COR-L47 (cell line): ENCODE measurements at regions not wholly inside any gene's neighbourhood (a gene's known extent, or its start where the extent isn't known, plus 50 kb on each side); places are given as distances from the start of the nearest gene placed in this dataset.
"Not testable (repeated sequence)": the region's sequence is repeated elsewhere in the genome, so short reads cannot be mapped to it uniquely, and the experiment has no call there.

Experiments
- DNase-seq: peaks from one replicate; lab custom pipeline; 2025; lab: John Stamatoyannopoulos, UW

DNA sequence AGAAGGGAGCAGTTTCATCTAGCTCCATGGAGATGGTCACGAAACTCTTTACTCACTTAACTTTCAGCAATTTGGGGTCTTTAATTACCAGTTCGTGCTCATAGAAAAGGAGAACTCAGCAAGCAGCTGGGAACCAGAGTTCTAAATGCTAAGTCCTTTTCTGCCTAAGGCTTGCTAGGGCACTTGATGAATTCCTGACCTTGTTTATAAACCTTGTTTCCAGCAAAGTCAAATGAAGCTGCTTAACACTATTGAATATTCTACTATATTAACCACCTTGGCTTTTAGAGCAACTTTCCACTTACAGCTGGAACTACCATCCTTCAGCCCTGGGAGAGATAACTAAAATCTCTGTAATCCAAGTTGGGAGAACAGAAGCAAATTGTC is 79.5 kb upstream of the TSC22D2 start:
- DNase-seq = no peak

DNA sequence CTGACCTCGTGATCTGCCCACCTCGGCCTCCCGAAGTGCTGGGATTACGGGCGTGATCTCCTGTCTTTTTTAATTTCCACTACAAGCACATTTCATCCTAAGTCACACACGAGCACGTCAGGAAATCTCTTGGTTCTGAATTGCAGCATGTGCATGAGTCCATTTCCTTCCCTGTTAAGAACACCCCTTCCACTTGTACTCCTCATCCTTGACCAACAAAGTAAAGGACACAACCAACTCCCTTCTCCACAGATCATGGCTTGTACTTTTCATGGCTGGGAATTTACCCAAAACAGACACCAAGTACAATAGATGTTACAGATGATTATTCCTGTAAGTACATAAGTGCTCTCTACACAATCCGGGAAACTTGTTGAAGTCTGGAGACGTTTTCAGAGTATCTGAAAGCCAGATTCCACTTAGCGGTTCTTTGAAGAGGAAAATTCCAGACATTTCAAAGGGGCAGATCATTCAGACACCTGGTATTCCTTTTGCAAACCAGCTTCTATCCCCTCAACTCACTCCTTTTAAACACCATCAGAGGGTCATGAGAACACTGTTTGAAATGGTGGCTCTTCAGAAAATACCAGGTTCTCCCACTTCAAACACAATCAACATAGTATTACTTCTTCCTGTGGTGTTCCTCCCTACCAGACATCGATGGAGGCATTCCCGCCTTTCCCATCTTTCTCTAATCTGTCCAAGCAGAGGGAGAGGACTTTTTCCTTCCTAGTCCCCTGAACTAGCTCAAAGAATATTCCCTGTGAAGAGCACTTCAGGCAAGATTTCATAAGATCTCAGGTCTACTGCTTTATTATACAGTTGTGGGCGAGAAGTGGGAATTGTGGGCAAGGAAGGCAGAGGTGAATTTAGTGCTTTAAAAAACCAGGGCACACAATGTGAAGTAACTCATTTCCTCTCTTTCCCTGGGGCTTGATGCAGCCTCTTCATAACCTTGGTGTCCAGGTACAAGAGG is 80.1 kb upstream of the TSC22D2 start:
- no peak for DNase-seq

DNA sequence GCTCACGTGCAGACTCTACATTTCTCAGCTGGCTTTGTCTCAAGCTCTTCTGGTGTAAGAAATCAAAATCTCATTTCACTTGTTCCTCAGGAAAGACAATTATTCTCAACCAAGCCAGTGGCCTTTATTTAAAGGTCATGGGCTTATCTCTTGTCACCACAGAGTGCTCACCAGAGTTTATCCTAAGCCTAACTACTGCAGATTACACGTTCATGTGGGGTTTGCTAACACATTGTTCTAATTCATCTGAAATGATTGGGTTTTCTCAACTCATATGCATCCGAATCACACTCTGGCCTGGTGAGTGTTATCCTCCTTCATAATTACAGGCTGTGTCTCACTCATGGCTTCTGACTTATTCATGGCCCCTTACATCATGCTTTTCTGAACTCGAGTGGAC is 83.3 kb upstream of the TSC22D2 start:
- no peak for DNase-seq

DNA sequence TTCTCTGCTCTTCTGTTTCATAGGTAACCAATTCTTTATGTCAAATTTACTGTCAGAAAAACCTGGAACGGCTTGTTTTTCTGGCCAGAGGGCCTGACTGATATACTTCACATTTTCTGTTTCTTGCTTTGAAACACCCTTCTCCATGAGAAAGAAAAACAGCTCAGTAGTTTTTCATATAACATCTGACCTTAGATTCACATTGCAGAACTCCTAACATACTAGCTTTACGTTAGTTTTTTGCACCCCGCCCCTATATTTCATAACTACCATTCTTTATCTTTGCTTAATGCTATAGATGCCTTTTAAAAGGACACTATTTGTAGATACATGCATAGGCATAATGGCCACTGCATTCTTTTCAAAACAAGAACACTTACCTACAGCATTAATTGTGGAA is 83.9 kb upstream of the TSC22D2 start:
- DNase-seq = no peak

DNA sequence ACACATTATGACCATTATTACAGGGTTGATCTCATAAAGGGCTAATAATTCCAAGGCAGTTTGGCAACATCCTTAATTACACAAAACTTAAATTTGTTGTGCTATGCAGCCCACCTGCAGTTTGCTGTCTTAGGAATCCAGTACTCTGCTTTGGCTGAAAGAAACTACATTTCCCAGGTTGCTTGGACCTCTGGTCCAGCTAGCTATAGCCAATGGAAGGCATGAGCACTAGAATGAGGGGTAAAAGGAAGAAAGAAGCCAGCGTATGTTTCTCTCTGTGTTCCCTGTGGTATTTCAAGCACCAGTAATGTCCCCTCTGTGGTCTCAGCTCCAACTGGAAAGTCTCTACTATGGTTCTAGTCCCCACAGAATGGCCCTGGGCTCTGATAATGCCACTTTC is 84.3 kb upstream of the TSC22D2 start:
- no peak for DNase-seq

DNA sequence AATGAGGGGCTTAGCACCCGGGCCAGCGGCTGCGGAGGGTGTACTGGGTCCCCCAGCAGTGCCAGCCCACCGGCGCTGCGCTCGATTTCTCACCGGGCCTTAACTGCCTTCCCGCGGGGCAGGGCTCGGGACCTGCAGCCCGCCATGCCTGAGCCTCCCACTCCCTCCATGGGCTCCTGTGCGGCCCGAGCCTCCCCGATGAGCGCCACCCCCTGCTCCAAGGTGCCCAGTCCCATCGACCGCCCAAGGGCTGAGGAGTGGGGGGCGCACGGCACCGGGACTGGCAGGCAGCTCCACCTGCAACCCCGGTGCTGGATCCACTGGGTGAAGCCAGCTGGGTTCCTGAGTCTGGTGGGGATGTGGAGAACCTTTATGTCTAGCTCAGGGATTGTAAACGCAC is 85.0 kb upstream of the TSC22D2 start:
- not testable (repeated sequence) for DNase-seq

DNA sequence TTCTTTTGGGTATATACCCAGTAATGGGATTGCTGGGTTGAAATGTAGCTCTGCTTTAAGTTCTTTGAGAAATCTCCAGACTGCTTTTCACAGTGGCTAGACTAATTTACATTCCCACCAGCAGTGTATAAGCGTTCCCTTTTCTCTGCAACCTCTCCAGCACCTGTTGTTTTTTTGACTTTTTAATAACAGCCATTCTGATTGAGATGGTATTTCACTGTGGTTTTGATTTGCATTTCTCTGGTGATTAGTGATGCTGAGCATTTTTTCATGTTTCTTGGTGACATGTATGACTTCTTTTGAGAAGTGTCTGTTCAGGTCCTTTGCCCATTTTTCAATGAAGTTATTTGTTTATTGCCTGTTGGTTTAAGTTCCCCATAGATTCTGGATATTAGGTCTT is 87.1 kb upstream of the TSC22D2 start:
- DNase-seq = not testable (repeated sequence)

DNA sequence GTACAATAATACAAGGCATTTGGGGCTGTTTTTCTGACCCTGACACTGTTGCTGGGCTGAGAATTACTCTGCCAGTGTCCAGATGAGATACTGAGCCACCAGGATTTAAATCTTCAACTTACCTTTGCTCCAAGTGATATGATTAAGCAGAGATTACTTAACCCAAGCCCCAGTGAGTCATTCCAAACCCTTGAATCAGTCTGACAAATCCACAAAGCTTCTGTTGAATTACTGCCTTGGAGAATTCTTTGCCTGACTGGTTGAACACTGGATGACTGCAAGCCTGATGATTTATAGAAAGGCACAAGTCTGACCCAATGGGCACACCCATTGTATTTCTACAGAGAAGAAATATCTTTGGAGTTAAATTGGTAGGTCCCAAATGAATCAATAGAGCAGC is 88.2 kb upstream of the TSC22D2 start:
- DNase-seq = no peak

DNA sequence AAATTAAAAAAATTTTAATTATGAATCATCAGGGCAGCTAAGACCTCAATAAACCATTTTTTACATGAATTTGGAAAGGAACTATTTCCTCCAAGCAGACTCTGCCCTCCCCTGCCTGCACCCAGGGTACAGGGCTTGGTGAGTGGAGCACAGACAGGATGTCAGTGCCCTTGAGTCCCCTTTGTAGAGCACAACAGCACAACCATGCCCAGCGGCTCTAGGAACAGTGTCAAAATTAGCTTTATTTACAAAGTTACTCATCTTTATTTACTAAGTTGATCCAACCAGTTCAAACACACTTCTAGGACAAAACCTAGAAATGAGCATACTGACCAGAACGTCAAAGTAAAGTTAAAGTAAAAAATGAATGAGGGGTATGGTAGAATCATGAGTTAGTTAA is 90.6 kb upstream of the TSC22D2 start:
- no peak for DNase-seq

DNA sequence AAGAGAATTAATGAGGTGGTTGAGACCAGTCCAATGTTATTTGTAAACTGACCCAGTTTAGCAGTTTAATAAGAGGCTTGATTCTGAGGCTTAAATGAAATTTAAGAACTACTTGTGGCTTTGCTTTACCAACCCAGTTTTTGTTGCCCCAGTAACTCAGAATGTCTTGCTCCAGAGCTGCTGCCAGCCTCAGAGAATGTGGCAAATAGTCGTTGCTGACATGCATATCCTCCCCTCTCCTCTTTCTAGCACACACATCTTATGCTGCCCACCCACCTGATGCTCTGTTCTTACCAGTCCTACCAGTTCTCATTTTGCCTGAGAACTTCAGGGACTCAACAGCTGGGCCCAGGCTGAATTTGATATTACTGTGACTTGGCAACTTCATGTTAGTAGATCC is 92.4 kb upstream of the TSC22D2 start:
- no peak for DNase-seq

DNA sequence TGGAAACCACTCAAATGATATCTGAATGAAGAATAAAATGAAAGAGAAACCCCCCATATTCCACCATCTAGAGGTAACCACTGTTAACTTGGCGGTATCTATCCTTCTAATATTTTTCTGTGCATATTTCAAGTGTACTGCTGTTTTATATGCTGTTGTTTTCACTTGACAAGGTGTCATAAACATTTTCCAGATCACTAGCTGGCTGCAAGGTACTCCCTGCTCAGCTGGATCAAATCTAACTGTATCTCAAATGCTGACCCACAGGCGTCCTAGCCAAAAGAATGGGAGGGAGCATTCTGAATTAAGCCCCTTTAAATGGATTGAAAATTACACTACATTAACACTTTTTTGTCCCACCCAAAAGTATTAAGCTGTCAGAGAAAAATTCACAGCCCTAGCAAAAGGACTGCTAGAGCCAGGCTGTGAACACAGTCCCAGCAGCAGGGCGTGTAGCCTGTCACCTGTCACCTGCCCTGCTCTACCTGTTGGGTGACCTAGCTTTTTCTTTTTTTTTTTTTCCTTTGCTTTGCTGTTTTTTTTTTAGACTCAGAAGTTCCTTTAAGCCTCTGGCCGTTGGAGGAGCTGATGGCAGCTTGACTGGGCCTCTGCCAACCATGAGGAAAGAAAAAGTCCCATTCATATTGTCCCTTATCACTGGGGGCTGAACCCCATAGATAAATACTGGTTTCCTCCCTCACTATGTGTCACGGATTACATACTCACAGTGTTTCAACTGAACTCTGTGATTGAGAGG is 93.7 kb upstream of the TSC22D2 start:
- DNase-seq = no peak

DNA sequence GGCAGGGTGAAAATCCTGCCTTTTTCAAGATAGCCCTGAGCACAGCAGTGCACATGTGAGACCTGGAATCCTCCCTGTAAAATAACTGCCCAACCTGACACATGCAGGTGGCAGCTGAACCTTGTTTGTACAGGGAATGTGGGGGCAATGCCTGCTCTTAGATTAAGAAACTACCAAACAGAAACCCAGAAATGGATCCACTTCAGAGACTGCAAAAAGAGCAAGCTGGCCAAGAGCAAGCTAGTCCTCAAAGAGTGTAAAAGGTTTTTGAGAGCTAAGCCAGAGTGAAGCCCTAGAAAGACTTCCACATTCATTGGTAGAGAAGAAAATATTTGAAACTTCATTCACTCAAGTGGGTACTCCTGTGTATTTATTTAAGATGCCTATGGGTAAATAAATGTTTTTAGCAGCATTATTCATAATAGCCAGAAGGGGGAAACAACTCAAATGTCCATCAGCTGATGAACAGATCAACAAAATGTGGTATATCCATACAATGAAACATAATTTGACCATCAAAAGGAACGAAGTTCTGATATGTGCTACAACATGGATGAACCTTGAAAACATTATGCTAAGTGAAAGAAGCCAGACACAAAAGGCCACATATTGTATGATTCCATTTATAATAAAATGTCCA is 96.0 kb upstream of the TSC22D2 start:
- DNase-seq = no peak

DNA sequence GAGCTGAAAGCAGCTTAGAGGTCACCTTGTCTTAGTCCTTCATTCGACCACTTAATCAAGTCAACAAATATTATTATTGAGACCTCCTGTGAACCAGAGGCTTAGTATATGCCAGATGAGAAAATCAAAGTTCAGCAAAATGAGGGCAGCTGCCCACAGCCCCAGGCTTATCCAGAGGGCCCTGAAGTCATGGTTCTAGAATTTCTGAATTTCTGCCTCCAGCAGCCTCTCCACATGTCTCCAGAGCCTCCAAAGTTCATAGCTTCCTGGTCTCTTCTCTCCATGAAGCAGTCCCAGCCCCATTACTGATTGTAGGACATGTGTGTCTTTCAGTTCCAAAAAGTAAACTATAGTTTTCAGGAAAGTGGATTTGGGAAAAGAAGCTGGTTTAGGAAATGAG is 96.9 kb upstream of the TSC22D2 start:
- no peak for DNase-seq

DNA sequence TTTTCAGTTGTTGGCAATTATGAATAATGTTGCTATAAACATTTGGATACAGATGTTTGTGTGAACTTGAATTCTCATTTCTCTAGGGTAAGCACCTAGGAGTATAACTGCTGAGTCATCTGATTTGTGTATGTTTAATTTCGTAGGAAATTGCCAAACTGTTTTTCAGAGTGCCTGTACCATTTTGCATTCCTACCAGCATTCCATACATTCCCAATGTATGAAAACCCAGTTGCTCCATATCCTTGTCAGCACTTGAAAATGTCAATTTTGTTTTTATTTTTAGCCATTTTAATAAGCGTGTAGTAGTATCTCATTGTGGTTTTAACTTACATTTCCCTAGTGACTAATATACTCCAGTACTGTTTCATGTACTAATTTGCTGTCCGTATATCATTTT is 98.5 kb upstream of the TSC22D2 start:
- DNase-seq = no peak

DNA sequence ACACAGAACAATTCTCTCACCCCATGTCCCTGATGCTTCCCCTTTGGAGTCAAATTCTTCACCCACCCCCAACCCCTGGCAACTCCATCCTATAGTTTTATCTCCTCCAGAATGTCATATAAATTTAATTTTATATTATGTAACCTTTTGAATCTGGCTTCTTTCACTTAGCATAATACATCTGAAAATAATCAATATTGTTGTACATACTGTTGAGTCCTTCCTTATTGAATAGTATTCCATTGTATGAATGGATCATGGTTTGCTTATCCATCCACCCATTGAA is 98.9 kb upstream of the TSC22D2 start:
- DNase-seq = no peak

DNA sequence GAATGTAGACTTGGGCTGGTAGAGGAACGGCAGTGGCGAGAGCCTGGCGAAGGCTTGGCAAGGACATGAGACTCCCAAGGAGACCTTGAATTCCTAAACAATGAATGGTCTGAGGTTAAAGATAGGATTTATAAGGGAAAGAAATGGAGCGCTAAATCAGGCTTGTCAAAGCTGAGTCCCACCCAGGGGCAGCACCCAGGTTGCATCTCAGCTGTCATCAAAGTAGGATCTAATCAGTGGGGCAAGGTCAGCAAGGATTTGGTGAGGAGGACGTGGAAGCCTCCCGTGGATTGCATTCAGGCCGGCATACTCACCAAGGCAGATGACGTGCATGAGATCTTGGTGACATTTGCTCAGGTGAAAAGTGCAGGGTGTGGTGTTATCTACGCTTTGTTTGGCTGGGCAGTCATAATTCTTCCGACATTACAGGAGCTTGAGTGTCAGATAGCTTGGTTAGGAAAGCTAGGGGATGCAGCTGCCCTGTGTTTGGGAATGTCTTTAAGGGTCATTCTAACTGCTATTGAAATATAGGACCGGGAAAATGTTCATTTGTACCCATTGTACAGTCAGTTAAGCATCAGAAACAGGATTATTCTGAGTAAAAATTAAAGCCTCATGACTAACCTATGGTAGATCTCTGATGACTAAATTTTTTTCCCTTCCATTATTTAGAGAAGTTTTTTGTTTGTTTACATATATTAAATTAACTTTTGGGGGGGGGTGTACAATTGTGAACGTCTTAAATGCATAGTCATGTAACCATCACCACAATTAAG is 99.4 kb upstream of the TSC22D2 start:
- no peak for DNase-seq

DNA sequence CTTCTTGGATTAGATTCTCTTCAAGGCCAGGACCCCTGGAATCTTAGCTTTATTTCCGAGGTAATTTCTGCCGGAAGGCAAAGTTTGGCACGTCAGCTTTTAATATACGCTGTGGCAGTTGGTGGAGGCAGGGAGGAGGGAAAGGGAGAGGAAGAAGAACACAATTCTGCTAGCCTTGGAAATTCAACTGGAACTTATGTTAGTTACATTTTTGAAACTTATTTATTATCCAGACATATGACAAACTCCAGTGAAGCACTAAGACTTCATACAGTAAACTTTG is 100.1 kb upstream of the TSC22D2 start:
- DNase-seq = no peak

DNA sequence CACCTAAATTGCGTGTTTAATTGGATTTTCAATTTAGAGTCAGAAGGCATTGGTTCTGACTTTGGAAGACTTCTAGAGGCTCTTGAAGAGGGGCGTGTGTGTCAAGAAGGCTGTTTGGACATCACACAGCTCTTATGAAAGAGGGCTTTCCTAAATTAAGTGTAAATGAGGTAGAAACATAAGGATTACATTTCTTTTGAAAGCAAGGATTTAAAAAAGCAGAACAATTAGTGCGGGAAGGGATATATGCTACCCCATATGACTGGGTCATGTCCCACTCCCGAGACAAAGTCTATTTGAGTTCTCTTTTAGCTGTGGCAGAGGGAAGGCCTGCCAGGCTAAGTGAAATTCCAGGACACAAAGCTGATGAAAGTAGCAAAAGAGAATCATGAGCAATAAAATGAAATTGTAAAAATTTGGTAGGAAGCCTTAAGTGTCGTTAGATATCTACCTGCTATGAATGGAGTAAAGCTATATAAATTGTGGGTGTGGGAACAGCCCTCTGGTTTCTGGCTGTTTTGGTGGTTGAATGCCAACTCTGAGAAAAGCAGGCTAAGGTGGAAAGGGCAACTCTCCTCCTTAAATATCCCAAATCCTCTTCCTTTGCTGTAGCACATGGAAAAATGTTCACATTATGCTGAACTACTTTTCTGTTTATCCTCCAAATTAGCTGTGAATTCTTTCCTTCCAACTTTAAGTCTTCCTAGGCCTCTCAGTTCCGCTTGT is 100.6 kb upstream of the TSC22D2 start:
- no peak for DNase-seq

DNA sequence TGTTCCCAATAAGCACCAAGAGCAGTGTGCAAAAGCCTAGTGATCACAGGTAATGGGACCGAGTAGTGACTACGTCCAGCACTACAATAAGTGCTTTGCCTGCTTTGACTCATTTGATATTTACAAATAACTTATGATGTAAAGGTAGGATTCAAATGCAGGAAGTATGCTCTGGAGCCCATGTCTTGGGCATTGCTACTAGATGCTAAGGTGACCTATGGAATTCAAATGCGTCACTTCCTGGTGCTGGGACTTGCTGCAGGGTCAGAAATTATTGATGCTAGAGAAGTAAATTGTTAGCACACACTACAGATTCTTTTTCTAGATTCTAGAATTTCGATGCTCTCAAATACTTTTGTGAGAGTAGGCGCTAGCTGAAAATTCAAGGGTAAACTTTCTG is 101.2 kb upstream of the TSC22D2 start:
- no peak for DNase-seq

DNA sequence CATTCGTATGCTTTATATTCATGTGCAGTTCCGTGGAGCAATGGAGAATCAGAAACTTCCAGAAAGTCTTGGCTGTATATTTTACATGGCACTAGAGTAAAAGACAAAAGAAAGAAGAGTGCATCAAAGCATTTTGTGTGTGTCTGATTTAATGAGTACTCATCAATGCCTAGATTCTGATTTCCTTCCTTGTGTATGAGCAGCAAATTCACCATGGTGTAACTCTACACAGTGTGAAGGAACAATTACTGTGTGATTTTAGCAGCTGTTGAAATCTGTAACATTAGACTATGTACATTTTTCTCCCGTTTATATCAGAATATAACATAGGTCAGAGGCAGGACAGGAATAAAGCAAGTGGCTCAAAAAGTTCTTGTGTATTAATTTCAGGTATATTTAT is 102.0 kb upstream of the TSC22D2 start:
- DNase-seq = no peak

DNA sequence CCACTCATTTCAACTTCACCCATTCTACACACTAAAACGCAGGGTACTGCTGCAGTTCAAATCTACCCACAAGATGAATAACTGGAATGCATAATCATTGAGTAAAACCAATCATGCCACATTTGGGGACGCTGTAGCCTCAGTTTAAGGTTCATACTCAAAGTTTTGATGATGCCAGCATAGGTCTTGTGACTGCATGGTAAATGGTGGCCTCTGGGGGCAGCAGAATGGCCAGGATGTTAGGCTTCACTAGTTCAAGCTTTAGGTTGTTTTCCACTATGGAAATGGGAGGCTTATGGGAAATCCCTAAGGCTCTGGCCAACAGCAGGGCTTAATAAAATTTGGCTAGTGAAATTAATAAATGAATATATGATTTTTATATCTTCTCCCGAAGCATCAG is 104.3 kb upstream of the TSC22D2 start:
- DNase-seq = no peak

DNA sequence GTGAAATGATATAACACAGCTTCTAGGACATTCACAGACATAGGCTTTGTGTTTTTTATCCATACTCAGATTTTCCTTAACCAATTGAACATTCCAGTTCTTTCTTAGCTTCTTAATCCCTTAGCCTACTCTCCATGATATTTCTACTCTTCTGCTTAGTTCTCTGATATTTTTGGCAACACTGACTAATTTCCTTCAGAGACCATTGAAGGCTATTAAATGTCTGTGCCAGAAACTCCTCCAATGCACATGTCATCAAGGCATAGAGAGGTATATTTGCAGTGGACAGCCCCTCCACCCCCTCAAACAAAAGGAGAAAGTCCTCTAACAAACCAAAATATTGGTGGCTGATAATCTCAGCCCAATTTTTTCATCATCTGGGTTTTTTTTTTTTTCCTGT is 105.9 kb upstream of the TSC22D2 start:
- DNase-seq = no peak
